GM21381 (cell line): ENCODE measurements at regions not wholly inside any gene's neighbourhood (a gene's known extent, or its start where the extent isn't known, plus 50 kb on each side); places are given as distances from the start of the nearest gene placed in this dataset.
"Not testable (repeated sequence)": the region's sequence is repeated elsewhere in the genome, so short reads cannot be mapped to it uniquely, and the experiment has no call there.

Experiments
- ATAC-seq: cut with Tn5 transposase; IDR thresholded peaks from one replicate; pipeline ENCODE4 v1.9.1; 2021; ENCODE audit warnings: mild to moderate bottlenecking, moderate library complexity; ENCODE audit not compliant: unreplicated experiment

DNA sequence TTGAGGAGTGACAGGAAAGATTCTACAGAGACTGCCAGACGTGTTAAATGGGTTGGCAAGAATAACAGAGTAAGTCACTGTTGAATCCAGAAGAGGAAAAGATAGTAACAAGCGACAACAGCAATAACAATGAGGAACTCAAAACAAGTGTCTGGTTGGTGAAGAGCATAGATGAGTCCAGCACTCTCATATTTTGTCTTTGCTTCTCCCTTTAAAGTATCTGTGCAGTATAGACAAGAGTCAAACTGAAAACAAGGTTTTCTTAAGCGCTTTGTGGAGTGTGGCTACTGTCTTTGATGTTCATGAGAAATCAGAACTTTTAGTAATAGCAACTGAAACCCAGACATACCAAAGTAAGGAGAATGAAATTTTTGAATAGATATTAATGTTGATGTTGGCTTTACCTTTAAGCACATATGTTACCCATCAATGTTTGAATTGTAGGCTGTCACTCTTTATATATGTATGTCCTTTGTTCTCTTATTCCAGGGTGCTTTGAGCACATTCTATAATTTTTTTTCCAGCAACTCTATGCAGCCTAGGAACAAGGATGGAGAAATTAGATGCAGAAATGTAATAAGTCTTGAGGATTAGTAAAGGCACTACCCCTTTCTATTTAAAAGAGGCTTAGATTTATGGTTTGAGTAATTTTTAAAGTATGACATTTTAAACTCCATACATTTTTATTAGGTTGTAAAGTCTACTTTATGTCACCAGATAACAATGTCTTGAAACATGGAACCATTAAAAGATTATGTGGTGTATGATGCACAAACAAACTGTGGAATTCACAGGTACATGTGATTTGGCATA is 185.5 kb downstream of the NFKBIZ start:
- no peak for ATAC-seq

DNA sequence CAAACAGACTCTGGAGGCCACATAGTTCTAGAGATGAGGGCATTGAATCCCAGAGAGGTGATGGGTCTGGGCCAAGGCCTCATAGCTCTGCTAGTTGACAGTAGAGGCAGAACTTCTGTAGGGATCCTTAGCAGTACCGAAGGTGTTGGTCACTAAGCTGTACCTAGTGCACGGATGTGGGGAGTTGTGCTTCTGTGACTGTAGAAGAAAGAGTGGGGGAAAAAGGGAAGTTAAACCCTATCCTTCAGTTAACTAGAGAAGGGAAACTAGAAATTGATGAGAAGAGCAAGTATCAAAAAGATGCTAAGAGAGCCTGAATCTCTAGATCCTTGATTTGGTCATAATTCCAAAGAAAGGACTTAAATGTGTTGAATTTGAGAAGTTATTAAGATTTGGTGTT is 186.7 kb downstream of the NFKBIZ start:
- ATAC-seq: peak; percentile 60

DNA sequence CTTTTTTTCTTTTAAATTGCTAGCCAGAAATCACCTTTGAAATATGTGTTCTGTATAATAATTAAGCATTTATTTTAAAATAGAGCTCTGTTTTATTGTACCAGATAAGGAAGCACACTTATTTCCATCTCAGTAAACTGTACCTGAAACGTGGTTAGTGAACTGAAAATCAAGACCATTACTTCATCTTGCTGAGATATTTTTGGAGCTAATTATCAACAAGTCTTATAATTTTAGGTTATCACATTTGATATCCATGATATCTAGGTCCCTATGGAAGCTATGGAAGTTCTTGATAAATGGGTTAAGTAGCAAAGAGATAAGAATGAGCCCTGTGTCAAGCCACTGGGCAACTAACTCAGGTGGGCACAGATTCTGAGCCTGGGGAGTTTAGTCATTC is 187.2 kb downstream of the NFKBIZ start:
- ATAC-seq: no peak

DNA sequence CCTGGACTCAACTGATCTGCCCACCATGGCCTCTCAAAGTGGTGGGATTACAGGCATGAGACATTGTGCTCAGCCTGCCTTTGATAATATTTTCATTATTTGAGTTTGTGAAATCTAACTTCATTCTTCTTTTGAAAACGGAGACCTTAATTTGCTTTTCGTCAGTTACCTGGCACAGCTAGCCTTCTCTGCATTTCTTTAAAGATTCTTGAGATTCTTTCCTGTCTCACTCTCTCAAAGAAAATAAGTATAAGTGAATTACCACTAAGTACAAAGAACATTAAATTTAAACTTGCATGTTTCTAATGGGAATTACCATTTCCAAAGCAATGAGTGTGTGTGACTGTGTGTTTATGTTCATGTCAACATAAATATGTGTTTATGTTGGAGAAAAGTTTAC is 187.9 kb downstream of the NFKBIZ start:
- no peak for ATAC-seq

DNA sequence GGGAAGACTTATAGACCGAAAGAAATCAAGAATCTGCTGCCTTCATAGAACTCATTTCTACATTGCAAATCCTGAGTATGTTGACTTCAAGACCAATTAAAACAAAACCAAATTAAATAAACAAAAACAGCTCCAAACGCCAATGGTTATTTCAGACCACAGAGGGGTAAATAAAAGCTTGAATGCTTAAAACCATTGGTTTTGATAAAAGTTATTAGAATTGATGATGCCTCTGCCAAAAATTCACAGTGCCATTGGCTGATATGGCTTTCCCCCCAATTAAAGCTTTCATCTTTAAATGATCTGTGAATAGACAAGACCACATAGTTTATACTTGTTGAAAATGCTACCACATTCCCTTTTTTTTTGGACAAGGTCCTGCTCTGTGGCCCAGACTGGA is 188.5 kb downstream of the NFKBIZ start:
- no peak for ATAC-seq

DNA sequence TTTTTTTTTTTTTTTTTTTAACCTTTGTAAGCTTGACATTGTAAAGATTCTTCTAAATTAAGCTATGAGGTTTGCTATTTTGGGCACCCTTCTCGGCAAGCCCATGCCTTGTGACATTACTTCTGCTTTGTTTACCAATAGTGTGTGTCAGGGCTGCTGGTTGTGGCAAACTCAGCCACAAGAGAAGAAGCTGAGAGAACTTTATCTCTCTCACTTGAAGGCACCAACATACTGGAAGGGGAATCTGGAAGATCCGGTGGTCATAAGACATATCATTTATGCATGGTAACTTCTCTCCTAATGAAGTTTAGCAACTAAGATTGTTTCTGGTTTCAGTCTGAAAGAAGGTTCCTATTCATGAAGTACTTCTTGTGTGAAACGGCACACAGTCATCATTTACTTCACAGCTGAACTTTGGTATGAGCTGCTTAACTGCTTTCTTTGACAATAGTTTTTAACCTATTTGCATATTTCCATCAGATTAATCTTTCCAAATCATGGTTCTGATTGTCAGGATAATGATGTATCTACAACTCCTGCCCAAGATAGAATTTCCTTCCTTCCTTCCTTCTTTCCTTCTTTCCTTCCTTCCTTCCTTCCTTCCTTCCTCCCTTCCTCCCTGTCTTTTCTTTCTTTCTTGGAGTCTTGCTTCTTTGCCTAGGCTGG is 189.3 kb downstream of the NFKBIZ start:
- peak; percentile 68 for ATAC-seq

DNA sequence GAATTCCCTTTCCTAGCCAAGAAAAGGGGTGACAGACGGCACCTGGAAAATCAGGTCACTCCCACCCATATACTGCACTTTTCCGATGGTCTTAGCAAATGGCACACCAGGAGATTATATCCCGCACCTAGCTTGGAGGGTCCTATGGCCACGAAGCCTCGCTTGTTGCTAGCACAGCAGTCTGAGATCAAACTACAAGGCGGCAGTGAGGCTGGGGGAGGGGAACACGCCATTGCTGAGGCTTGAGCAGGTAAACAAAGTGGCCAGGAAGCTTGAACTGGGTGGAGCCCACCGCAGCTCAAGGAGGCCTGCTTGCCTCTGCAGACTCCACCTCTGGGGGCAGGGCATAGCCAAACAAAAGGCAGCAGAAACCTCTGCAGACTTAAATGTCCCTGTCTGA is 190.8 kb downstream of the NFKBIZ start:
- not testable (repeated sequence) for ATAC-seq

DNA sequence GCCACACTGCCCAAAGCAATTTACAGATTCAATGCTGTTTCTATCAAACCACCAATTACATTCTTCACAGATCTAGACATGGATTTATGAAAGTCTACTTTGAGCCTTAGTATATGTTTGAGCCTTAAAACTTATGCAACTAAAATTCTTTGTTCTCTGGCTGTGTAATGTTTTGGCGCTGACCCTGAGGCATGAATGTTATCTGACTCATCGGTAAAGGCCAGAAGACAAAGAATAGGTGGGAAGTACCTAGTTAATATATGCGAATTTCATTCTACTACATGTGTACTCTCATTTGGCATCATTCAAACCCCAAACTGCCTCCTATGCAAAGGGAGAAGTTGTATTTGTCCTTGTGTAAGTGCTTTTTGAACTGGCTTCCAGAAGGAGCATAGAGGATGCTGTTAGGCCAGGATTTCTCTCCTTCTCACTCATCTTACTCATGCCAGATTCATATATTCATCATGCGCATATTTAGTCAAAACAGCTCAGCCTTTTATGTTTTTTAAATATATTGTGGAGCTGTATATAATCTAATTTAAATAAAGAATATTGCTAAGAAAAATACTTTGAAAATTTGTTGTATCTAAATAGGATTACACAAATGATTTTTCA is 204.2 kb downstream of the NFKBIZ start:
- no peak for ATAC-seq

DNA sequence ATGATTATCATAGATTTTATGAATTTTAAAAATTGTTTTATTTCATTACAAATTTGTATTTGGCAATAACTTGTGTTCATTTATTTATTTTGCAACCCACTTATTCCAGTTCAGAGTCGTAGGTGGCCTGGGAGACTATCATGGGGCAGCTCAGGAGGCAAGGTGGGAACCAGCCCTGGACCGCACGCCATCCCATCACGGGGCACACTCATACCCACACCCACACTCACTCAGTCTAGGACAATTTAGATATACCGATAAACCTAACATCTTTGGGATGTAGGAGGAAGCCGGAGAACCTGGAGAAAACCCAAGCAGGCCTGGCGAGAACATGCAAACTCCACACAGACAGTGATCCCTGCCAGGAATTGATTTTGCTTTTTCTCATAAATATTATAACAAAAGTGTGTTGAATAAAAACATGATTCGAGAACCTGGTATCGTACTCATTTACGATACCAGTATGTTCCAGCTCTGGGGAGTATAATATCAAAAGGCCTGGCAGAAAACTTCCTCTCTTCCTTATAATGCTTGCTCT is 205.3 kb downstream of the NFKBIZ start:
- no peak for ATAC-seq

DNA sequence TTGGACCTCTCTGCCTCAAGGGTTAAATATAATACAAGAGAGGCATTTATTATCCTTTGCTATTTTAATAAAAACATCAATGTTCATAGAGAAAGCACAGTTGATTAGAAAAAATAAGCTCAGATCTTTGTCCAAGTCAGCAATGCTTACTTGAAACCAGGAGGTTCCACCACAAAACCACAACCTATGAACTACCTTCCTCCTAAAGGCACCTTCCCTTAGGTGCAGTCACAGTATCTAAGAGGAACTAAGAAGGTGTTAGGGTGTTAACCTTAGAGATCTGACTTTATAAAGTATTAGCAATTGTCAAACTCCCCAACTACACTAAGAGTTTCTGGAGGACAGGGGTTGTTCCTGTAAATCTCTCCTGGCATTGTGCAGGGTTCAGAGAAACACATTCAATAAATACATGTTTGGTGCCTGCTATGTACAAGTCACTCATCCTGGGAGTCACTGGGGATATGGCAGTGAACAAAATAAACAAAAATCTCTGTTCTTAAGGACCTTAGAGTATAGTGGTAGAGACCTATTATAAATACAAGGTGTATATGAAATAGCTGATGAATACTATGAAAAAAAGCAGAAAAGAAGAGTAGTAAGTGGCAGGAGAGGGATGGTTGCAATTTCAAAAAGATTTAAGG is 208.6 kb downstream of the NFKBIZ start:
- ATAC-seq: peak; percentile 77

DNA sequence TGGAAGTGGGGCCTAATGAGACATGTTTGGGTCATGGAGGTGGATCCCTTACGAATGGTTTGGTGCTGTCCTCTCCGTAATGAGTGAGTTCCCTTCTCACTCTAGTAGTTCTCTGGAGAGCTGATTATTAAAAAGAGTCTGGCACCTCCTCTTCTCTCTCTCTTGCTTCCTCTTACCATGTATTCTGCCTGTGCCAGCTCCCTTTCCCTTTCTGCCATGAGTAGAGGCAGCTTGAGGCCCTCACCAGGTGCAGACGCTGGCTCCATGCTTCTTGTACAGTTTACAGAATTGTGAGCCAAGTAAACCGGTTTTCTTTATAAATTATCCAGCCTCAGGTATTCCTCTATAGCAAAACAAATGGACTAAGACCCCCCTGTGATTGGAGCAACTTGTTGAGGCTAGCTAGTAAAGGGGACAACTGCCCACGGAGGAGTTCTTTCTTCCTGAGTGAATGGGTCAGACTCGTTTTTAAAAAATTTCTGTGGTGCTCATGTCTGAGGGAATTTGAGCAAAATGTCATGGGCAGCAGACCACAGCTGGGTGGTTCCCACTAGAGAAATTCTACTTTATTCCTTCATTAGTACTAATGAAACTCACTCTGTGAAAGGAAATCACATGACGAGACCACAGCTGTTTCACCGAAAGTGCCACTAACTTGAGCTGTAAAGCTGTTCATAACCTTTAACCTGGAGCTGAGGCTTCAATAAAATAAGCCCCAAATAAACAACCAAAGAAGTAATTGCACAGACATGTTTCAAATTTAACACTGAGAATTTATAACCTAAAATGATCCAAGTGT is 210.0 kb downstream of the NFKBIZ start:
- peak; percentile 76 for ATAC-seq

DNA sequence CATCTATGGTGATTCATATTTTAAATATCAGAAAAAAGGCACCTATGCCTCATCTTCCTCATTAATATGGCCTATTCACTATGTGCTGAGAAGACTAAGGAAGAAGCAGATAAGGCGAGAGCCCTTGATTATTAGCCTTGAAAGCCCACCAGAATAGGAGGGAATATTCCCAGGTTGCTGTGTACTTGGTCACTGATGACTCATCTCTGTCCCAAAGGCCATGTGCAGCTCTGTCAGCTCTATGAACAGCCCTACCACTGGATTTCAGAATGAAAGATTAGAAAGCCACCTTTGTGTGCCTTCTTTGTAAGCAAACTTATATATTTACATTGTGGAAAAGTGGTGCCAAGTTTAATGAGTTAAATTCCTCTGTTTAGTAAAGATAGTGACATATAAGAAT is 211.5 kb downstream of the NFKBIZ start:
- ATAC-seq: peak; percentile 25

DNA sequence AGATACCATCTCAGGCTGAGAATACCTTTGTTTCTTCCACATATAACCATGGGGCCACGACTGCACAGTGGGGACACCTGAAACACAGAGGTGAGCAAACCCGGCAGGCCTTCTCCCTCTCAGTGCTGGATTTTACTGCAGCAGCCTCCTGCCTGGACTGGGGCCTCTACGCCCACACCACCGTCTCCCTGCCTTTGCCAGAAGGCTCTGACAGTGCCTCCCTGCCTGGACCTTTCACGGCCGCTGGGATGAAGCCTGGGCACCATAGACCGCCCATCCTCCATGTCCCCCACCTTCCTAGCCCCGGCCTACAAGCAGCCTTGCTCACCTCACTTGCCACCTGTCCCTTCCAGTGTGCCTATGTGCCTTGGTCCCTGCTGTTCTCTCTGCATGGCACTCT is 214.3 kb downstream of the NFKBIZ start:
- ATAC-seq: no peak

DNA sequence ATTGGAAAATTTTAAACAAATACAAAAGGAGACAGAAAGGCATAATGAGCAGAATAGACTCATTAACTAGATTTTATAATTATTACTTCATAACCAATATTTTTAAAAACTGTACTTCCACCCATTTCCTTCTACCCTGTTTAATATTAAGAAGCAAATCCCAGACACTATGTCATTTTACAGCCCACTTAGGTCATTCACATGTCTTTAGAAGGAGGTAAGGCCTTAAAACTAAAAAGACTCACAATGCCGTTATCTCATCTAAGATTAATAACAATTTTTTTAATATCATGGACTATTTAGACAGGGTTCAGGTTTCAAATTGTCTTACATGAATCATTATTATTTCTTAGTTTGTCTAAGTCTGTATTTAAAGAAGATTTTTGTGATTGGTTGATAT is 217.2 kb downstream of the NFKBIZ start:
- ATAC-seq: no peak

DNA sequence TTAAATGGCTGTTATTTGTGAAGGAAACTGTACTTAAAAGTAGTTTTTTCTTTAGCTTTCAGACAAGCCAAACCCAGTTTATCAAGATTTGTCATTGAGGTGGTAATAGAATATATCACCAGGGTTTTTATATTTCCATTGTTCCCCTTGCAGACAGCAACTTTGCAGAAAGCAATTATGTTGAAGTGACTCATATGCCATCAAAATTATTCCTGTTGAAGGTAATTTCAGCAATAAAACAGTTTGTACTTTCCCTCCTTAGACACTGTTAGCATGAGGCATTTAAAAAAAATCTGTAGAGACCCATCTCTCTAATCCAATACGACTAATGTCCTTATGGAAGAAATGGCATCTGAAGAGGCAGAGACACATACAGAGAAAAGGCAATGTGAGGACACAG is 219.0 kb downstream of the NFKBIZ start:
- ATAC-seq: no peak

DNA sequence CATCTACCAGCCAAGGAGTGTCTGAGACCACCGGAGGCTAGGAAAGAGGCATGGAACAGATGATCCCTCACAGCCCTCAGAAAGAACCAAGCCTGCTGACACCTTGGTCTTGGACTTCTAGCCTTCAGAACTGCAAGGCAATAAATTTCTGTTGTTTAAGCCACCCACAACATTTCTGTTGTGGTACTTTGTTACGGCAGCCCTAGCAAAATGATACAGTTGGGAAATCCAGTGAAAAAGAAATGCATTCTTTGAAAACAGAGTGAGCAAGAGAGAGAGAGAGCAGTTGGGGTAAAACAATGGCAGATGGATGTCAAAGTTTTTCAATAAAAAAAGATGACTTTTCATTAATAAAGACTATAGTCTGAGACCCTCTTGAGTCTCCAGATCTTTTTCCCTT is 219.4 kb downstream of the NFKBIZ start:
- ATAC-seq: no peak

DNA sequence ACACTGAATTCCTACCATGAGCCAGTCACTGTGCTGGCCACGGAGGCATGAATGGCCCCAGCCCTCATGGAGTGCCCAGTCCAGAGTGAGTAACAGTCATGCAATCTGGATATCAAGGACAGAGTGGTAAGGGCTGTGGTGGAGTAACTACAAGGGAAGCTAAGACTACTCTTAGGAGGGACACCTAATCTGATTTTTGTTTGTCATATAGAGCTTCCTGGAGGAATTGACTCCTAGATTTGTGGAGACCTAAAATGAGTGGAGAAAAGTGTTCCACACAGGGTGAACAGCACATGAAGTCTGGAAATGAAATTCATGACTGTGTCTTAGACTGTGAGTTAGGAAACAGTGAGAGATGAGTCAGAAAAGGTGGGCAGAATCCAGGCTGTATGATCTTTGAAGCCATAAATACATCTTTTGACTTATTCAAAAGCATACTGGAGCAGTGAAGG is 219.9 kb downstream of the NFKBIZ start:
- no peak for ATAC-seq

DNA sequence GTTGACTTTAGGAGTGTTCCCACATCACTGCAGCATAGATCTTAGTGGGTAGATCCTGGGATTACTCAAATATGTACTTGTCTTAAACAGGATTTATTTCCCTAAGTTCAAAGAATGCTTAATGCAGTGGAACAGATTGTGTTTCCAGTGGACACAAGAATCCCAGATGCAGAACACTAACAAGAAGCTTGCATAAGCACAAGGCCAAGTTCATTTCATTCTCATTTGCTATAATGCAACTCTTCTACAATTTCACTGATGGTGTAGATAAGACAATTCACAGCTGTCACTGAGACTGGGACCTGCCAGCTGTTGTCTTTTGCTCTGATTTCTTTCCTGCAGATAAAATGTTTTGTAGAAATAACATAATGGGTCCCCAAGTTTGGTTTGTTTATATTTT is 225.6 kb downstream of the NFKBIZ start:
- ATAC-seq: no peak

DNA sequence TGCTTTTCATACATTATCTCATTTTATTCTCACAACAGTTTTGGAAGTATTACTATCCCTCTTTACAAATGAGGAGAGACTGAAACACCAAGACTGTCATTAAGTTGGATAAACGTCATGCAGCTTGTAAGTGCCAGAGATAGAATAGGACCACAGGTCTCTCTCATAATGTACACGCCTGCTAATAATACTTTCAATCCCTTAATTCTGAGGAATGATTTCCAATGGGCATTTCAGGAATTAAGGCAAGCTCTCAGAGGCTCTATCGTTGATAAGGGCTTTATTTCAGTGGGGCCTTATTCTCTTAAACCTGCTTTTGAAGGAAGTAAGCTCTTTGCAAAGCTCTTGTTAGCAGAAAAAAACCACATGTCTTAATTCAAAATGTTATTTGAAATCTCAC is 229.1 kb downstream of the NFKBIZ start:
- no peak for ATAC-seq
